ENCODE measurements at regions not wholly inside any gene's neighbourhood (a gene's known extent, or its start where the extent isn't known, plus 50 kb on each side); places are given as distances from the start of the nearest gene placed in this dataset.

DNA sequence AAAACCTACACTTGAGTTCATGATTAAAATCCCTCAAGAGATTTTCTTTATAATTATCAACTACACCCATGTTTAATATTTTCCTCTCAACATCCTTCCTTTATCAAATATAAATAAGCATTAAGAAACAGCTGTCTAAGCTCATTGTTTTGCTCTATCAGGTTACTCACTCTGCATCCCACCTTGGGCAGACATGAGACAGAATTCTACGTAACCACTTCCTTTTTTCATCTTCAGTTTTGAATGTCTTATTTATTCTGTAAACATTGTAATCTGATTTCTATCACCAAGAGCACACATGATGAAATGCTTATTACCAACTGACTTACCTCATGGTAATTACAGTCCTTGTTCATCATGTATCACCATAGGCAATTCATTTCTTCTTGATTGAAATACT lies 1256.6 kb upstream of the ATXN8OS start:
- no peak for TF ChIP-seq EZH2 (IDR thresholded peaks at IDR 0.05)
- TF ChIP-seq POLR2AphosphoS5 (IDR thresholded peaks at IDR 0.05; ENCODE audit: borderline replicate concordance, low read depth, low read length) = no peak

Measured in SK-N-MC (cell line).